Activated CD4-positive, CD25-positive, alpha-beta regulatory T cell treated with anti-CD3 and anti-CD28 coated beads, Interleukin-2, amount 50 U/mL, for 16 hours (primary cell): ENCODE measurements at regions not wholly inside any gene's neighbourhood (a gene's known extent, or its start where the extent isn't known, plus 50 kb on each side); places are given as distances from the start of the nearest gene placed in this dataset.
"Not testable (repeated sequence)": the region's sequence is repeated elsewhere in the genome, so short reads cannot be mapped to it uniquely, and the experiment has no call there.

Experiments
- DNase-seq: peaks from one replicate; pipeline ENCODE4 v3.0.0-alpha.2; 2020; ENCODE audit warnings: low read depth, low spot score

DNA sequence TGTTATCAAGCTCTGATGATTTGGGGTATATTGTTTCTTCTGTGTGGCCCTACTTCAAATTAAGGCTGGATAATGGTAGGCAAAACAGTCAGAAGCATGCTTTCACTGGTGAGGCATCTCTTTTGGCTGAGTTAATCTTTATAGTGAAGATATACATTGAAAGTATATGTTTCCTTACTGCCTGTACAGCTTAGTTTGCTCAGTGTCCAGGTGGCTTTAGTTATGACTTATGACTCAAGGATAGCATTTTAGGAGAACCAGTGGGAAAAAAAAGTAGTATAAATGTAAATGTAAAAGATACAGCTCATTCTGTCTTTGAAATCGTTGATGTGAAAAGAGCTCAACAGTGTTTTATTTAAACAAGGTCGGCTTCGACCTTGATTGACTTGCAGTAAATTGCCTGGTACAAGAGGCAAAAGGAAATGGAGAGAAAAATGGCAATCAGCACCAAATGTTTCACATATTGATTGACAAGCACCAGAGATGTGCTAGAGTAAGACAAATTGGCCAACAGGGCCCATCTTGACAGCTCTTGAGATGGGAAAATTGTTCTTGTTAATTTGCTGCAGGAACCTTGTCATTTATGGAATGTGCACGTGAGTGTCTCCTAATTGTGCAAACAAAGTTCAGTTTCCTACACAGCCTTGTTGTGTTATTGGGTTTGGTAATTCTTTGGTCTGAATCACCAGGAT is 447.4 kb upstream of the WWC1 start:
- no peak for DNase-seq

DNA sequence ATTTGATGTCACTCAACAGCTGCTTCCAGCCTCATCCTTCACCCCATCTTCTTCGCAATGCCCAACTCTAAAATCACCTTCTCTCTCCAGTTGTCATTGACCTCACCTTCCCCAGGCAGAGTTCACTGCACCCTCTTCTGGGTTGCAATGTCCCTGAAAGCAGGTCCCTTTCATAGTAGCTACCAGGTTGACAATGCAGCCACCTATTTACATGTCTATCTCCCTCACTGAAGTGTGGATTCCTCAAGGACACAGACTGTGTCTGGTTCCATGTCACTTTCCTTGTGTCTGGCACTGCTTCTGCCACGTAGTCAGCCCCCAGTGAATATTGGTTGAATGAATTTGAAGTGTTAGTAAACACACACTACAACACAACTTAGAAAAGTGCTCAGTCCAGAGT is 445.5 kb upstream of the WWC1 start:
- DNase-seq, result no peak

DNA sequence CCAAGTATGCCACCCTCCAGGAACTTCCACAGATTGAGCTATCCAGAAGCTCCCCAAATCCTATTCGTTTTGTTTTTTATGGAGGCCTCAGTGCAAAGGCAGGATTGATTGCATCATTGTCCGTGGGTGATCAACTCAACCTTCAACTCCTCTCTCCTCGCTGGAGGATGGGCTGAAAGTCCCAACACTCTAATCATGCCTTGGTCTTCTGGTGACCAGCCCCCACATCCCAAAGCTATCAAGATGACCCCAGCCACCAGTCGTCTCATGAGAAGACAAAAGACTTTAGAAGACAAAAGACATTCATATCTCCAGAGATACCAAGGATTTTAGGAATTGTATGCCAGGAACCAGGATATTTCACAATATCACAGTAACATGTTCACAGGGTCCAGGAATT is 441.6 kb upstream of the WWC1 start:
- DNase-seq, result no peak

DNA sequence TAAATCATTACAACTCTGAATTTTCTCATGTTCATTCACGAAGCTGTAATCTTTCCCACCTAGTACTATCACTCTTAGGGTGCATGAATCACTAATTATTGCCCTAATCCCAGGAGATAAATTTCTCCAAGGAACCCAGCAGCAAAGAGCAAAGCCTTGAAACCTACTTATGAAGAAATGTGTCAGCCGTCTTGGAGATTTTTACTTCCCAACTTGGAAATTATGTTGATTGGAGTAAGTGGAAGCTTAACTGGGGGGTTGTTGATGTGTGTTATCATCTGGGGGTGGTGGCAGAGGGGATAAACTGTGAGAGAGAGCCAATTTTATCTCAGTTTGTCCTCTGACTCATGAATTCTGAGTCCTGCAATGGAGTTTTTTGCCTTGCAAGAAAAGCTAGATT is 440.5 kb upstream of the WWC1 start:
- no peak for DNase-seq

DNA sequence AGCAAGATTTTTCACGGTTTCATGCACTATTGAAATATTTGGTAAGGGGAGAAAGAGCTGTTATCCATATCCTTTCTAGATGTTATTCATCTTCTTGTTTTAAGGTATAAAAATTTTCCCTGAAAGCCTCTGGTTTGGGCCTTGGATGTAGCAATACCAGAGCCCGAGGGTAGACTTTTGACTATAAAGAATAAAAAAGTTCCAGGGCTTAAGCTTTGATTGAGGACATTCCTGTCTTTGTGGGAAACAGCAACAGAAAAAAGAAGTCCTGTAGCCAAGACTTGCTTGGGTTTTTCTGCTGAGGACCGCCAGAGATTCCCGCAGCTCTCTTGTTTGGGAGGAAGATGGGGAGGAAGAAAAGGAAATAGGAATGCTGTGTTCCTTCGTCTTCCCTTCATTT is 440.0 kb upstream of the WWC1 start:
- no peak for DNase-seq

DNA sequence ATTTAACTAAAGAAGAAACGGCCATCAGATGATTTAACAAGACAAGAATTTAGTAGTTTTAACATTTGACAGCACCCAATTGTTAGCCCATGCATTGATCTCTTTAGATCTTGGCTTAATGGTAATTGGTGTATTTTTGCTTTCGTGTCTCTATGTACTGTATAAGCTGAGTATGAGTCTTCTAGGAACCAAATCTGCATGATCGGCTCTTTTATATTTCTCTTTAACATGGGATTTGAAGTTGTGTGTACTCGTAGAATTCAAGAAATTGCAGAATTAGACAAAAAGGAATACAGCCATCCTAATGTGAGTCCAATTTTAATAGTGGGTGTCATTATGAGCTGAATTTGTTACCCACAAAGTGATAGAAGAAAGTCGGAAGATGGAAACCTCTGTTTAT is 438.9 kb upstream of the WWC1 start:
- no peak for DNase-seq

DNA sequence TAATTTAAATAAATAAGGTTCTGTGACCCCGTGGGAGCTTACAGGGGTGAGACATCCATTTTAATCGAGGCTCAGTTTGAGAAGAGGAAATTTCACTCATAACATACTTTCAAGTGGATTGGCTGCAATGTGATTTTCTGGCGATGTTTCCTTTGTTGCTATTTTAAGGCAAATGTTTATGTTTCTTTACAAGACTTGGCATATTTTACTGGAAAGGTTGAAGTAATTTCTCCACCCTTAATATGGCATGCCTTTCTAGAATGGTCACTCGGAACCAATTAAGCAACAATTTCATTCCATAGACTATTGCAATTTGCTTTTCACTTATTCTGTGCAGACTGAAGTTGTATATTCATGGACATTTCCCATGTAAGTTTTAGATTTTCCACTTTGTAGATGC is 438.0 kb upstream of the WWC1 start:
- no peak for DNase-seq

DNA sequence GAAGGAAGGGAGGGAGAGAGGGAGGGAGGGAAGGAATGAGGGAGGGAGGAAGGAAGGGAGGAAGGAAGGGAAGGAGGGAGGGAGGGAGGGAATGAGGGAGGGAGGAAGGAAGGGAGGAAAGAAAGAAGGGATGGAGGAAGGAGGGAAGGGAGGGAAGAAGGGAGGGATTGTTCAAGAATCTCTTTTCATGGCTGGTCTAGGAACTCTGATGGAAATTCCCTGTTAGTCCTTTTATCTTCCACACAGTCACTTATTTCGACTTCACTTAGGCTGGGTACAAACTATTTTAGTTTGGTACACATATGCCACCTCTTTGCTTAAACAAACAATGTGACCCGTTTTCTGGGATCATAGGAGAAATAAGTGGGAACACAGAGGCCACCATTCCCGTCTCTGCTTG is 435.6 kb upstream of the WWC1 start:
- no peak for DNase-seq

DNA sequence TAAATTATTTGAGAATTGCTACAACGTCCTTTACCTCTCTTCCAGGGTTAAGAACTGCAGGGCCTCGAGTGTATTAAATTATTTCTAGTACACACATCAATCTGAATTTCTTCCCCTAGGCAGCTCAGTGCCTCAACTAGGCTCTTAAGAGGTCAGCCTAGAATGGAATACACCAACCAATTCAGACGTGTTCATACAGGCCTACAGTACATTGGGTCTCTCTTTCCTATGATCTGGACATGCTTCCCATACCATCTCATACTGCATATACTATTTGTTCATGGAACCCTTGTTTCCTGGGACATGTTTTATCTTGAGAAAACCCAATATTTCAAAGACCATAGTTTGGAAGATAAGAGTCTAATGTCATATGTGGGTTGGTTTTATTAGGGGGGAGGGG is 434.1 kb upstream of the WWC1 start:
- no peak for DNase-seq

DNA sequence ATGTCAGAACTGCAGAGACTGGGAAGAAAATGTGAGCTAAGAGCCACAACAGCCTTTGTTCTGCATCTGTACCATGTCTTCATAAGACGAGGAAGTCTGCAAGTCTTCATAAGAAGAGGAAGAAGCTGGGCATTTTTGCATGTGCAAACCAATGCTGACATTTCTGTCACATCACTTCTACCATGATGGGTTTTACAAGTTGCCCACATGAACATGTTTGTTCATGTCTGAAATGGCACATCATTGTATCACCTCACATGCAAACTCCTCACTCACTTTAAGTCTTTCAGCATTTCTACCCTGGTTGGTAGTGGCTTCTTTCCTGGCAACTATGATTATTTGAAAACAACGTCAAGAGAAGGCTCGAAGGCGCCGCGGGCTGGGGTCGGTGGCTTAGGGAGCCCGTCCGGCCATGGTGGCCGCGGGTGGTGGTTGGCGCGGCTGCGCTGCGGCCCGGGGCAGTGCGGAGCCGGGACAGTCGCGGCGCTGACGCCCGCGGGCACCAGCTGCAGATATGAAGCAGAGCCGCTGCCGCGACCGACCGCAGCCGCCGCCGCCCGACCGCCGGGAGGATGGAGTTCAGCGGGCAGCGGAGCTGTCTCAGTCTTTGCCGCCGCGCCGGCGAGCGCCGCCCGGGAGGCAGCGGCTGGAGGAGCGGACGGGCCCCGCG is 433.1 kb upstream of the WWC1 start:
- not testable (repeated sequence) for DNase-seq

DNA sequence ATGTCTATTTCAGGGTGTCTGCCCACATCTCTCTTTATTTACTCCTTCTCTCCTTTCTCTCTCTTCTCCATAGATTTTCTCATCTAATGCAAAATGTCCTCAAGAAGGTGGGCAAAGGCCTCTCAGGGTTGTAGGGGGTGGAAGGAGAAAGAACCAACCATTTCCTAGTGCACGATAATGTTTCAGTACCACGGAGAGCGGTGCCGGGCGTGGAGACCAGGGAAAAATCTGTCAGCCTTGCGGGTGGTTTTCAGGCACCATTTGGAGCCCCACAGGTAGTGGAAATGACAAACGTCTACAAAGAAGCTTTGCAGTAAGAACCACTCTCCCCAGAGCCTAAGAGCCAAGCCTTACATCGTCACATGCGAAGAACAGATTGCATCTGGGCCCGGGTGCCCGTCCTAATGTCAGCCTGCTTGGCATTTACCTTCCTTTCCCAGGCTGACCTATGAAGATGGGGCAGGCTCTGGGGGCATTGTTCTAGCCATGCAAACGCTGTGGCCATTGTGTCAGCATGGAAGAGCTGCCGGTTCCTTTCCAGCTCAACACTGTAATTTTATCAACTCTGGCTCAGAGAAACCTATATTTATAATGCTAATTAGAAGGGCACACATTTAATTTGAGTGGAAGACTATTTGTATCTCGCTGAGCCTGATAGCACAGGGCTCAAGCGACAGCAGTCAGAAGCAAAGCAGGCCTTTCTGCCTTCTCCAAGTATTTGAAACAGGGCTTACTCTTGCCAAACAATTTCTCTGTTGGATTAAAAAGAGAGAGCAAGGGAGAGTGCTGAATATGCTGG is 430.1 kb upstream of the WWC1 start:
- DNase-seq, result no peak

DNA sequence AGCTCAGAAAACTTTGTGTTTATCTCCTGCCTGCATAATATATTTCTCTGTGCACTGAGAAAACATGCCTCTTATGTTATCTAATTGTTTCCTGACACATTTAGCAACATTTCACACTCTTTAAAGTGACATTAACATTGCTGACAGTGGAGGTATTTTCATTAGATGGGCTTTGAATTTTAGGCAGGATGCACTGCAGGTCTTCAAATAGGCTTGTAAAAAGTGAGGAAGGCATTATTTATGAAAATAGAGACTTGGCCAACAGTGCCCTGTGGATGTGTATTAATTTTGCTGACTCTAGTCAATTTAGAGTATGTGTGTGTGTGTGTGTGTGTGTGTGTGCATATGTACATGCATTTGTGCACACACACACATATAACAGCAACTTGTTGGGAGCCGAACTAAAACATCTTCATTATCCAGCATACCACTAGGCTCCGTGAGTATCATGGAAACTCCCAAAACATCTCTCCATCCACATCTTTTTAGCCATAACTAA is 429.5 kb upstream of the WWC1 start:
- no peak for DNase-seq

DNA sequence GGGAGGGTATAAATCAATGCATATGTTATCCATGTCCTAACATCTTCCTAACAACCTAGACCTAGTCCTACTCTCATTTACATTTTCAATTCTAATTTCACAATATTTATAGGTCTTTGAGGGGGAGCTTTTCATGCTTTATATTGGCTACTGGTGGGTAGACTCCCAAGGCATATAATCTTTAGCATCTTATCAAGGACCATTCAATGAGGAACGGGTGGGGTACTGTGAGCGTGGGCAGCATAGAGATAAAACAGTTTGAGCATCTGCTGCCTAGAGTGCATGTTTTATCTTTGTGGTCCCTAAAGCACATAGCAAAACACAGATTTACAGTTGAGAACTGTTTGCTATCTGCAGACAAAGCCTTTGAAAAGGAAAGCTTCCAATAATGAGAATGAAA is 427.6 kb upstream of the WWC1 start:
- no peak for DNase-seq

DNA sequence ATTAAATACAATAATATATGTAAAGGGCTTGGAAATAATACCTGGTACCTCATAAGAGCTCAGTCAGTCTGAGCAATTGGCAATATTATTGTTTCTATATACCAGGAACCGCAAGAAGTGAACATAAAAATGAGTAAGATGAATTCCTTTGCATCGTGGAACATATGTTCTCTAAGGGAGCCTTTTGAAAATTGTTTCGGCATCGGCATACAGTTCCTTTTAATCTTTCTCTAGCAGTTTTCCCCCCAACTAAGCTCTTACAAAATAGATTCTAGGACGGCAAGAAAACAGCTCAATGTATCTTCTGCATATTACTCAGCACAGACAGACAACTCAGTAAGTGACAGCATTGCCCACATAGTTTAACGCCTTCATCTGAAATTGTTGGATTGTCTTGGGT is 426.6 kb upstream of the WWC1 start:
- DNase-seq, result no peak

DNA sequence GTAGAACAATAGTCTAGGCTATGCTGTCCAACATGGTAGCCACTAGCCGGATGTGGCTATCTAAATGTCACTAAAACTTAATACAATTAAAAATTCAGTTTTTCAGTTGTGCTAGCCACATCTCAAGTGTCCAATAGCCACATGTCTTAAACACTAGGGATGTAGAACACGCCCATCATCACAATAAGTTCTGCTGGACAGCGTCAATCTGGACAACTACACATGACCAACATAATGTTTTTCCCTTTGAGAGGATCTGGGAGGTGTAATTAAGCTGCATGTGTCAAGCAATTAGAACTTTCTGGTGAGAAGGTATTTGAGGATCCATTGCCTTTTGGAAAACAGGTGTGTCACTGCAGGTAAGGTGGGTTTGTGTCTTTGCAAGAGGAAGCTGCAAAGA is 424.6 kb upstream of the WWC1 start:
- DNase-seq, result no peak

DNA sequence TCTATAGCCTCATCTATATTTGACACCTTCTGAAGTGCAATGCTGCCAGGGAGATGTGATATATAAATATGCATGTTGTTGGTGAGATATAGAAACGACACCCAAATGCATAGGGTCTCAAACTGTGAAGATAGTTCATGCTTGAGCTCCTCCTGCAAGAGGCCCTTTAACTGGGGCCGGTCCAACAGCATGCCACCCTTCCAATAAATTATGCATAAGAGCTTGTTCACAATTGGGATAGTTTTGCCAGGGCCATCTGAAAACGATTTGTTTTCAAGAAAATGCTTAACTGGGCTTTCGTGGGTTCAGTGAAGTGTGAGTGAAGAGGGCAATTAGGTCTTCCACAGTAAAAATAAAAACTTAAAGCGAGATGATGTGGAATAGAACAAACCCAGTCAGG is 424.2 kb upstream of the WWC1 start:
- no peak for DNase-seq

DNA sequence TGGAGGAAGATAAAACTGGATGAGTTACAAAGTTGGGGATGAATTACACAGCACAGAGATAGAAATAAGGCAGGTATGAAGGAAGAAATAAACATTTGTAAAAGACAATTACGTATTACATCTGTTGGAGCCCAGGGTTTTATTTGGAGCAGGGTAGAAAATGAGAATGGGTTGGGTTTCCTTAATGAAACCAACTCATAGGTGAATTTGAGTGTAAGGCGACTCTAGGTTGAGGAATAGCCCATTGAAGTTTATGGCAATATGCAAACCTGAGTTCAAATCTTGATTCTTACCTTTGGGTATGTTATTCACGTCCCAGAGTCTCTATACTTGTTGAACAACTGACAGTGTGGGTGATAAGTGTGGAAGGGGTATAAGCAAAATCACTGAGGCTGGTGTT is 422.3 kb upstream of the WWC1 start:
- no peak for DNase-seq

DNA sequence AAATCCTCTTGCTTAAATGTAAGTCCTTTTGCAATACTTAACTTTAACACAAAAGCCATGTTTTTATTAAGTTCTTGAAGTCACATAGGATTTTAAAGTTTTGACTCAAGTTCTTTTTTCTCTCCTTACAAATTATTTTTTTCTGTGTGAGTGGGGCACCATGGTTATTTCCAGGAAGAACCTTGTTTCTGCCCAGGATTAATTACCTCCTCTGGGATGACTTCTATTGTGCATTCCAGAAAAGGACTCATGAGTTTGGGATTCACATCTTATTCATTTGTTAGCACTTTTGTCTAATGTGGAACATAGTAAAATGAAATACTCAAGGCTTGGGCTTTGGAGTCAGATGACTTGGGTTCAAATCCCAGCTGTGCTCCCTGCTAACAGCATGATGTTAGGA is 421.4 kb upstream of the WWC1 start:
- DNase-seq, result no peak

DNA sequence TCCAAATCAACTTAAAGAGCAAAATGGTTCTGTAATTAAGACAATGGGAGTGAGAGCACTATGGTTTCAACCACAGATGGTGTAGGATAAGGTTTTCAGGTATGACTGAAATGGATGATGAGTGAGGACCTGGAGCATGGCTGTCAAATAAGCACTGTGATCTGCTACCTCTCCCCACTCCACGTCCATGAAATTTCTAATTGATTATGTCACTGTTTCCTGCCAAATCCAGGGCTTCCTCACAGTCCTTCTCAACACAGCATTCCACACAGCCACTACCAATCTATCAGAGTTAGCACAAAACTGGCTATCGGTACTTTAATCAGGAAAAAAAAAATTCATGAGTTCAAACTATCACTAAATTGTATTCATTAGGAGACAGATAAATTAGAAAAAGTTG is 420.4 kb upstream of the WWC1 start:
- no peak for DNase-seq

DNA sequence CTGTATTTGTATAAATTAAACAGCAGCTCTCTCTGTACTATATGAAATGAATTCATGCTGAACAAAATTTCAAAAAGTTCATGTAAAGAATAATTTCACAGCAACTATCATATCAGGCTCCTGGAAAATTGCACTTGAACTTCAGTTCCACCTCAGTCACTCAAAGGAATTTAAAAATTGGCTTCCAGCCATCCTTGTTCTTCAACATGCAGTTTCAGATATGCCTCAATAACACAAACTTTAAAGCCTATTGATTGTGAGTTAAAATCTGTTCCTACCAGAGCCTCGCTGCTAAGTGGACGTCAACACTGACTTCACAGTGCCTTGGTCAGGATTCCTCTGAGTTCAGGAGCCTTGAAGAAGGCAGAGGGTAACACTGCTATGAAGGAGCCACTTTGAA is 418.7 kb upstream of the WWC1 start:
- no peak for DNase-seq

DNA sequence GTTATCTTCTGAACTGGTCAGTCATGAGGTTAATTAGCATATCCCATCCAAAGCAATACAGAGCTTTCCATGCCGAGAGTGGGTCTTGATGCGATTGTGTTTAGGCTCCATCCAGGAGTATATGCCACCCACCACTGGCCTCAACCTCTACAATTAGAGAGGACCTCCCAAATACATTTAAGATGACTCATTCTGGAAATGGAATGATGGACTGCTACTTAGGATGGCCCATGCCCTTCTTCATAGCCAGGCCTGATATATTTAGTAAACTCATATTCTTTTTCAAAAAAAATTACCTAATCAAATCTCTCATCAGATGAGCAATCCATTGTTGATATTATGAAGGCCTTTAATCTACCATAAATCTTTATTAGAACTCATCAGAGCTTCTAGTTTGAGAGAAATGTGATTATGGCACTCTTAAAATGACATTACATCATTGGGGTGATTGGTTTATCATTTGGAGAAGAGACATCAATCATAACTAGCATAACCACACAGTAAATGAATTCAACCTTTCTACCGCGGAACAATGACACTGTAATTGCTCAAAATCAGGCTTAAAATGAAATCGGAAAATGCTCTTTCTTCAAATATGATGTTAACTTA is 414.2 kb upstream of the WWC1 start:
- no peak for DNase-seq

DNA sequence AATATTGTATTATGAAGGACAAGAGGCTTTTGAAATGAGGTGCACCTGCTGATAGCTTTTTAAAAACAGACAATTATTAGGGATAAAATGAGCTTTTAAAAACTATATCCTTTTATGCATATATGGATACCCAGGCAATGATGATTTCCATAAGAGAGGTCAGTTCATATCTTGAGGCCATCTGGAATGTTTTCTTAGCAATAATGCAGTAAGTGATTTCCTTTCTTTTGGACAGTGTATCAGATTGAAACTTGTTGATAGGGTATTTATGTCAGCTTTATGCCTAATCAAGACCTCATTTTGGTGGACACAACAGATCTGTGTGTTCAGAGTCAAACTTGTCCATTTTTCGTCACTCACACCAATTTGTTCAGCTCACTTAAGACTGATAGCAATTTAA is 413.5 kb upstream of the WWC1 start:
- no peak for DNase-seq
